ENCODE measurements at regions not wholly inside any gene's neighbourhood (a gene's known extent, or its start where the extent isn't known, plus 50 kb on each side); places are given as distances from the start of the nearest gene placed in this dataset.

DNA sequence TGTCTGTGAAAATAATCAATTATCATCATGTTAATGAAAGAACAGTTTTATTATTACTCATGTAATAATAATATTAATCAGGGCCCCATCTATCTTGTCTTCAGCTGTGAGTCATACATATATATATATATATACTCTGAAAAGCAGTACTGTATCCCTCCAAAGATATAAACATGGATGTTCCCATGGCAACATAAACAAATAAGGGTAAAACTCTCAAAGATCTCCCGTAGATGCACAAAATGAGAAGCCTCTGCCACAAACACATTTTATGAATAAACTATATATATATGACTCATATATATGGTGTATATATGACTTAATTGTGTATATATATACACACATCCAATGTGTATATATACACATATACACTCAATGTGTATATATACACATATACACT, 163.8 kb upstream of the ARHGEF26 start:
- no peak for DNase-seq (ENCODE audit: low spot score)

More for the DNA sequence above, 163.8 kb upstream of the ARHGEF26 start:
- Mint-ChIP-seq H3K4me1 (peaks cover 15% of the 10 kb centered on the region), H3K9me3 (no peaks in the 10 kb centered on the region), H3K27ac (no peak overlapping the region), H3K27me3 (ENCODE audit: low read depth) (no peaks in the 10 kb centered on the region), H3K36me3 (no peaks in the 10 kb centered on the region), H3K4me3 (no peak overlapping the region)
- TF ChIP-seq NFYB (CRISPR knock-in tag; conservative IDR thresholded peaks at IDR 0.05; ENCODE audit: low read depth): no peak
- TF ChIP-seq, protein P1, sequence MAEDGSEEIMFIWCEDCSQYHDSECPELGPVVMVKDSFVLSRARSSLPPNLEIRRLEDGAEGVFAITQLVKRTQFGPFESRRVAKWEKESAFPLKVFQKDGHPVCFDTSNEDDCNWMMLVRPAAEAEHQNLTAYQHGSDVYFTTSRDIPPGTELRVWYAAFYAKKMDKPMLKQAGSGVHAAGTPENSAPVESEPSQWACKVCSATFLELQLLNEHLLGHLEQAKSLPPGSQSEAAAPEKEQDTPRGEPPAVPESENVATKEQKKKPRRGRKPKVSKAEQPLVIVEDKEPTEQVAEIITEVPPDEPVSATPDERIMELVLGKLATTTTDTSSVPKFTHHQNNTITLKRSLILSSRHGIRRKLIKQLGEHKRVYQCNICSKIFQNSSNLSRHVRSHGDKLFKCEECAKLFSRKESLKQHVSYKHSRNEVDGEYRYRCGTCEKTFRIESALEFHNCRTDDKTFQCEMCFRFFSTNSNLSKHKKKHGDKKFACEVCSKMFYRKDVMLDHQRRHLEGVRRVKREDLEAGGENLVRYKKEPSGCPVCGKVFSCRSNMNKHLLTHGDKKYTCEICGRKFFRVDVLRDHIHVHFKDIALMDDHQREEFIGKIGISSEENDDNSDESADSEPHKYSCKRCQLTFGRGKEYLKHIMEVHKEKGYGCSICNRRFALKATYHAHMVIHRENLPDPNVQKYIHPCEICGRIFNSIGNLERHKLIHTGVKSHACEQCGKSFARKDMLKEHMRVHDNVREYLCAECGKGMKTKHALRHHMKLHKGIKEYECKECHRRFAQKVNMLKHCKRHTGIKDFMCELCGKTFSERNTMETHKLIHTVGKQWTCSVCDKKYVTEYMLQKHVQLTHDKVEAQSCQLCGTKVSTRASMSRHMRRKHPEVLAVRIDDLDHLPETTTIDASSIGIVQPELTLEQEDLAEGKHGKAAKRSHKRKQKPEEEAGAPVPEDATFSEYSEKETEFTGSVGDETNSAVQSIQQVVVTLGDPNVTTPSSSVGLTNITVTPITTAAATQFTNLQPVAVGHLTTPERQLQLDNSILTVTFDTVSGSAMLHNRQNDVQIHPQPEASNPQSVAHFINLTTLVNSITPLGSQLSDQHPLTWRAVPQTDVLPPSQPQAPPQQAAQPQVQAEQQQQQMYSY (CRISPR knock-in tag; IDR thresholded peaks at IDR 0.05): no peak
- TF ChIP-seq, protein P2, sequence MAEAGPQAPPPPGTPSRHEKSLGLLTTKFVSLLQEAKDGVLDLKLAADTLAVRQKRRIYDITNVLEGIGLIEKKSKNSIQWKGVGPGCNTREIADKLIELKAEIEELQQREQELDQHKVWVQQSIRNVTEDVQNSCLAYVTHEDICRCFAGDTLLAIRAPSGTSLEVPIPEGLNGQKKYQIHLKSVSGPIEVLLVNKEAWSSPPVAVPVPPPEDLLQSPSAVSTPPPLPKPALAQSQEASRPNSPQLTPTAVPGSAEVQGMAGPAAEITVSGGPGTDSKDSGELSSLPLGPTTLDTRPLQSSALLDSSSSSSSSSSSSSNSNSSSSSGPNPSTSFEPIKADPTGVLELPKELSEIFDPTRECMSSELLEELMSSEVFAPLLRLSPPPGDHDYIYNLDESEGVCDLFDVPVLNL (CRISPR knock-in tag; IDR thresholded peaks at IDR 0.05; ENCODE audit: borderline replicate concordance, low read depth): no peak
- no peak for TF ChIP-seq ZNF396 (CRISPR knock-in tag; IDR thresholded peaks at IDR 0.05; ENCODE audit: borderline replicate concordance)
- TF ChIP-seq, protein P3, sequence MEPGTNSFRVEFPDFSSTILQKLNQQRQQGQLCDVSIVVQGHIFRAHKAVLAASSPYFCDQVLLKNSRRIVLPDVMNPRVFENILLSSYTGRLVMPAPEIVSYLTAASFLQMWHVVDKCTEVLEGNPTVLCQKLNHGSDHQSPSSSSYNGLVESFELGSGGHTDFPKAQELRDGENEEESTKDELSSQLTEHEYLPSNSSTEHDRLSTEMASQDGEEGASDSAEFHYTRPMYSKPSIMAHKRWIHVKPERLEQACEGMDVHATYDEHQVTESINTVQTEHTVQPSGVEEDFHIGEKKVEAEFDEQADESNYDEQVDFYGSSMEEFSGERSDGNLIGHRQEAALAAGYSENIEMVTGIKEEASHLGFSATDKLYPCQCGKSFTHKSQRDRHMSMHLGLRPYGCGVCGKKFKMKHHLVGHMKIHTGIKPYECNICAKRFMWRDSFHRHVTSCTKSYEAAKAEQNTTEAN (CRISPR knock-in tag; IDR thresholded peaks at IDR 0.05): no peak
- TF ChIP-seq, protein P4, sequence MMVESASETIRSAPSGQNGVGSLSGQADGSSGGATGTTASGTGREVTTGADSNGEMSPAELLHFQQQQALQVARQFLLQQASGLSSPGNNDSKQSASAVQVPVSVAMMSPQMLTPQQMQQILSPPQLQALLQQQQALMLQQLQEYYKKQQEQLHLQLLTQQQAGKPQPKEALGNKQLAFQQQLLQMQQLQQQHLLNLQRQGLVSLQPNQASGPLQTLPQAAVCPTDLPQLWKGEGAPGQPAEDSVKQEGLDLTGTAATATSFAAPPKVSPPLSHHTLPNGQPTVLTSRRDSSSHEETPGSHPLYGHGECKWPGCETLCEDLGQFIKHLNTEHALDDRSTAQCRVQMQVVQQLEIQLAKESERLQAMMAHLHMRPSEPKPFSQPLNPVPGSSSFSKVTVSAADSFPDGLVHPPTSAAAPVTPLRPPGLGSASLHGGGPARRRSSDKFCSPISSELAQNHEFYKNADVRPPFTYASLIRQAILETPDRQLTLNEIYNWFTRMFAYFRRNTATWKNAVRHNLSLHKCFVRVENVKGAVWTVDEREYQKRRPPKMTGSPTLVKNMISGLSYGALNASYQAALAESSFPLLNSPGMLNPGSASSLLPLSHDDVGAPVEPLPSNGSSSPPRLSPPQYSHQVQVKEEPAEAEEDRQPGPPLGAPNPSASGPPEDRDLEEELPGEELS (CRISPR knock-in tag; IDR thresholded peaks at IDR 0.05): no peak
- no peak for TF ChIP-seq IRF2 (CRISPR knock-in tag; IDR thresholded peaks at IDR 0.05; ENCODE audit: borderline replicate concordance, low read depth)
- no peak for TF ChIP-seq PRRX2 (CRISPR knock-in tag; IDR thresholded peaks at IDR 0.05)
- no peak for TF ChIP-seq ZNF671 (CRISPR knock-in tag; IDR thresholded peaks at IDR 0.05)
- TF ChIP-seq NFE2L1 (CRISPR knock-in tag; IDR thresholded peaks at IDR 0.05): no peak
- no peak for TF ChIP-seq GRHL2 (CRISPR knock-in tag; IDR thresholded peaks at IDR 0.05; ENCODE audit: insufficient replicate concordance, severe bottlenecking)
- no peak for TF ChIP-seq TCF7 (CRISPR knock-in tag; IDR thresholded peaks at IDR 0.05; ENCODE audit: low read depth)
- TF ChIP-seq ZNF138 (CRISPR knock-in tag; conservative IDR thresholded peaks at IDR 0.05): no peak
- TF ChIP-seq, protein P5, sequence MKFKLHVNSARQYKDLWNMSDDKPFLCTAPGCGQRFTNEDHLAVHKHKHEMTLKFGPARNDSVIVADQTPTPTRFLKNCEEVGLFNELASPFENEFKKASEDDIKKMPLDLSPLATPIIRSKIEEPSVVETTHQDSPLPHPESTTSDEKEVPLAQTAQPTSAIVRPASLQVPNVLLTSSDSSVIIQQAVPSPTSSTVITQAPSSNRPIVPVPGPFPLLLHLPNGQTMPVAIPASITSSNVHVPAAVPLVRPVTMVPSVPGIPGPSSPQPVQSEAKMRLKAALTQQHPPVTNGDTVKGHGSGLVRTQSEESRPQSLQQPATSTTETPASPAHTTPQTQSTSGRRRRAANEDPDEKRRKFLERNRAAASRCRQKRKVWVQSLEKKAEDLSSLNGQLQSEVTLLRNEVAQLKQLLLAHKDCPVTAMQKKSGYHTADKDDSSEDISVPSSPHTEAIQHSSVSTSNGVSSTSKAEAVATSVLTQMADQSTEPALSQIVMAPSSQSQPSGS (CRISPR knock-in tag; IDR thresholded peaks at IDR 0.05; ENCODE audit: borderline replicate concordance, low read depth): no peak
- TF ChIP-seq, protein P6, sequence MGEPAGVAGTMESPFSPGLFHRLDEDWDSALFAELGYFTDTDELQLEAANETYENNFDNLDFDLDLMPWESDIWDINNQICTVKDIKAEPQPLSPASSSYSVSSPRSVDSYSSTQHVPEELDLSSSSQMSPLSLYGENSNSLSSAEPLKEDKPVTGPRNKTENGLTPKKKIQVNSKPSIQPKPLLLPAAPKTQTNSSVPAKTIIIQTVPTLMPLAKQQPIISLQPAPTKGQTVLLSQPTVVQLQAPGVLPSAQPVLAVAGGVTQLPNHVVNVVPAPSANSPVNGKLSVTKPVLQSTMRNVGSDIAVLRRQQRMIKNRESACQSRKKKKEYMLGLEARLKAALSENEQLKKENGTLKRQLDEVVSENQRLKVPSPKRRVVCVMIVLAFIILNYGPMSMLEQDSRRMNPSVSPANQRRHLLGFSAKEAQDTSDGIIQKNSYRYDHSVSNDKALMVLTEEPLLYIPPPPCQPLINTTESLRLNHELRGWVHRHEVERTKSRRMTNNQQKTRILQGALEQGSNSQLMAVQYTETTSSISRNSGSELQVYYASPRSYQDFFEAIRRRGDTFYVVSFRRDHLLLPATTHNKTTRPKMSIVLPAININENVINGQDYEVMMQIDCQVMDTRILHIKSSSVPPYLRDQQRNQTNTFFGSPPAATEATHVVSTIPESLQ (CRISPR knock-in tag; IDR thresholded peaks at IDR 0.05): no peak
- no peak for TF ChIP-seq ZNF416 (CRISPR knock-in tag; IDR thresholded peaks at IDR 0.05)
- no peak for TF ChIP-seq ZNF263 (CRISPR knock-in tag; IDR thresholded peaks at IDR 0.05; ENCODE audit: low read depth)
- ChIA-PET CTCF (no interaction called here), POLR2A (no interaction called here)
- ATAC-seq: no peak

Data from WTC11 (cell line).